ENCODE measurements at regions not wholly inside any gene's neighbourhood (a gene's known extent, or its start where the extent isn't known, plus 50 kb on each side); places are given as distances from the start of the nearest gene placed in this dataset.

GRCh38 chr2:201983174-201983573 lies 50.5 kb upstream of the FZD7 start (continued):
- TF ChIP-seq RREB1 (CRISPR knock-in tag; IDR thresholded peaks at IDR 0.05) (no peak), GTF2E2 (tag; IDR thresholded peaks at IDR 0.05) (no peak), SRSF3 (IDR thresholded peaks at IDR 0.05; ENCODE audit: insufficient read depth, low read length) (no peak)

GRCh38 chr2:201983800-201984199 lies 49.9 kb upstream of the FZD7 start:
- Histone ChIP-seq H3K79me2 (ENCODE audit: control insufficient read depth, insufficient read depth, low read length) (no peaks in the 10 kb centered on the region), H3K27me3 (ENCODE audit: control insufficient read depth in 2 of 2, insufficient read depth in 2 of 2, low read length in 2 of 2) (peaks cover 7 to 33% of the 10 kb centered on the region in 2 experiments), H3K36me3 (ENCODE audit: control insufficient read depth, insufficient read depth, low read length) (no peaks in the 10 kb centered on the region), H3K9me3 (replicated peaks; ENCODE audit: control insufficient read depth, insufficient read depth, low read depth, low read length) (no peaks in the 10 kb centered on the region), H3K4me1 (replicated peaks in 1 of 2; ENCODE audit: control insufficient read depth in 2 of 2, insufficient read depth in 2 of 2, low read length in 2 of 2) (no peaks in the 10 kb centered on the region; a peak in 1 of 5 replicates), H3K27ac (ENCODE audit: extremely low read depth, low read depth, low read length) (no peak overlapping the region), H3K9ac (ENCODE audit: insufficient read depth in 1 of 2, low read depth in 2 of 2, low read length in 2 of 2) (no peak overlapping the region), H4K20me1 (replicated peaks; ENCODE audit: control insufficient read depth, insufficient read depth, low read length) (no peaks in the 10 kb centered on the region), H3K4me3 (no peak overlapping the region), H3K9me1 (ENCODE audit: control insufficient read depth, insufficient read depth, low read length) (no peaks in the 10 kb centered on the region), H2AFZ (ENCODE audit: low read depth, low read length) (no peak overlapping the region), H3K4me2 (ENCODE audit: insufficient read depth, low read length) (no peak overlapping the region)
- TF ChIP-seq FOXP1 (CRISPR knock-in tag; IDR thresholded peaks at IDR 0.05) (no peak), NCOA6 (IDR thresholded peaks at IDR 0.05) (no peak), CAMTA2 (CRISPR knock-in tag; conservative IDR thresholded peaks at IDR 0.05) (no peak), LEF1 (IDR thresholded peaks at IDR 0.05) (no peak)
- WGBS (ENCODE audit: insufficient coverage, low coverage, missing lambda C conversion rate) = 3% methylated on average over 7 of the region's 7 CpGs
- CTCF ChIA-PET (ENCODE audit: low intra/inter-chr PET ratio) = no interaction called here
- DNase-seq (ENCODE audit: extremely low read depth in 1 of 4, low spot score in 3 of 4) (no peak), ATAC-seq (no peak), FAIRE-seq (no peak)
- in situ Hi-C loops (cut with MboI) (no loop called here), intact Hi-C loops (cut with micrococcal nuclease) (no loop called here)
- no TSS peak for BruUV-seq (replicated peaks)
- POLR2A ChIA-PET = no interaction called here

Data from K562 (cell line).